B cell (primary cell): ENCODE measurements at regions not wholly inside any gene's neighbourhood (a gene's known extent, or its start where the extent isn't known, plus 50 kb on each side); places are given as distances from the start of the nearest gene placed in this dataset.

Source experiments
- ATAC-seq: fragments of 200-7000 bp; cut with Tn5 transposase; one replicate; pipeline ENCODE4 v1.10.0; 2021; ENCODE audit warnings: low read depth, mild to moderate bottlenecking, moderate number of reproducible peaks, moderate library complexity
- CTCF ChIA-PET: fragments of 350-600 bp; sonication (Branson Sonifier 250); formaldehyde crosslinking; loops from one replicate; lab custom pipeline; 2021; ENCODE audit warnings: antibody characterized with exemption, inconsistent platforms; lab: Charles Lee
- POLR2A ChIA-PET: fragments of 350-600 bp; sonication (Branson Sonifier 250); formaldehyde crosslinking; loops from one replicate; lab custom pipeline; 2021; ENCODE audit warnings: antibody characterized with exemption; lab: Charles Lee
- DNase-seq: peaks from one replicate; pipeline ENCODE4 v3.0.0; 2013
- H2AFZ ChIP-seq: 2 replicates; pipeline ENCODE4 v1.6.1; 2012; ENCODE audit warnings: mild to moderate bottlenecking, low read depth, low read length; ENCODE audit not compliant: insufficient read depth, poor library complexity, severe bottlenecking
- H3K27ac ChIP-seq, 2 donors: 1 replicate in 1 of 2; 2 replicates in 1 of 2; pipeline ENCODE4 v1.5.1; 2012 to 2013; ENCODE audit warnings: low read length in 2 of 2, mild to moderate bottlenecking in 2 of 2, moderate library complexity in 1 of 2
- H3K27me3 ChIP-seq, 4 experiments: fragments of 200-600 bp in 1 of 4; sonication (generic) in 1 of 4; replicated peaks in 1 of 4; 1 replicate in 2 of 4; 2 replicates in 2 of 4; pipeline versions ENCODE4 v1.6.1 to v1.7.0; 2013 to 2016; ENCODE audit warnings: low read length in 3 of 4, mild to moderate bottlenecking in 2 of 4, mixed read lengths in 1 of 4, moderate library complexity in 1 of 4; ENCODE audit not compliant: insufficient read depth in 4 of 4, control insufficient read depth in 3 of 4; ENCODE audit errors: control extremely low read depth in 1 of 4
- H3K36me3 ChIP-seq, 2 experiments: replicated peaks in 1 of 2; 1 replicate in 1 of 2; 2 replicates in 1 of 2; pipeline versions ENCODE4 v1.6.1 to v1.7.1; 2013; ENCODE audit warnings: low read length in 1 of 2; ENCODE audit not compliant: insufficient read depth in 2 of 2, control insufficient read depth in 1 of 2; ENCODE audit errors: control extremely low read depth in 1 of 2, extremely low read depth in 1 of 2
- H3K4me1 ChIP-seq, 2 donors: fragments of 200-600 bp in 1 of 2; sonication (generic) in 1 of 2; 1 replicate in 1 of 2; 2 replicates in 1 of 2; pipeline versions ENCODE4 v1.5.1 to v1.6.1; 2013 to 2017; ENCODE audit warnings: low read length in 2 of 2; ENCODE audit not compliant: control insufficient read depth in 2 of 2, insufficient read depth in 2 of 2
- H3K4me2 ChIP-seq: replicated peaks from 2 replicates; pipeline ENCODE3; 2012; ENCODE audit warnings: mild to moderate bottlenecking, low read depth, low read length; ENCODE audit not compliant: poor library complexity, severe bottlenecking
- H3K4me3 ChIP-seq, 5 experiments: fragments of 200-600 bp in 1 of 5; sonication (generic) in 1 of 5; 1 replicate in 3 of 5; 2 replicates in 2 of 5; pipeline versions ENCODE4 v1.5.1 to v1.7.0; 2011 to 2016; ENCODE audit warnings: low read length in 4 of 5, mild to moderate bottlenecking in 4 of 5, low read depth in 2 of 5, control low read depth in 1 of 5, moderate library complexity in 1 of 5; ENCODE audit not compliant: insufficient read depth in 1 of 5; ENCODE audit errors: control extremely low read depth in 1 of 5, extremely low read depth in 1 of 5
- H3K79me2 ChIP-seq: fragments of 200-600 bp; sonication (generic); one replicate; pipeline ENCODE4 v1.6.0; 2016; ENCODE audit warnings: low read length; ENCODE audit not compliant: control insufficient read depth, insufficient read depth
- H3K9ac ChIP-seq: fragments of 200-600 bp; sonication (generic); 2 replicates; pipeline ENCODE4 v1.6.1; 2017; ENCODE audit warnings: mild to moderate bottlenecking, low read length, moderate library complexity
- H3K9me3 ChIP-seq, 3 donors: one replicate each; pipeline versions ENCODE4 v1.6.1 to v1.7.1; 2013; ENCODE audit warnings: low read length in 2 of 3; ENCODE audit not compliant: control insufficient read depth in 2 of 3, insufficient read depth in 1 of 3; ENCODE audit errors: control extremely low read depth in 1 of 3
- H4K20me1 ChIP-seq: 2 replicates; pipeline ENCODE4 v1.6.0; 2012; ENCODE audit warnings: mild to moderate bottlenecking, low read length; ENCODE audit not compliant: insufficient read depth, control insufficient read depth, poor library complexity, severe bottlenecking
- H3K27ac Mint-ChIP-seq: one replicate; pipeline ENCODE4 v1.8.0; 2021; ENCODE audit warnings: mixed read lengths
- H3K27me3 Mint-ChIP-seq: one replicate; pipeline ENCODE4 v1.8.0; 2021; ENCODE audit warnings: mixed read lengths
- H3K4me1 Mint-ChIP-seq: one replicate; pipeline ENCODE4 v1.8.0; 2021; ENCODE audit warnings: mixed read lengths
- H3K4me3 Mint-ChIP-seq: one replicate; pipeline ENCODE4 v1.8.0; 2021; ENCODE audit warnings: mixed read lengths
- H3K9me3 Mint-ChIP-seq: one replicate; pipeline ENCODE4 v1.8.0; 2022; ENCODE audit warnings: mixed read lengths; ENCODE audit not compliant: insufficient read depth
- CTCF ChIP-seq: fragments of 200-600 bp; IDR thresholded peaks from one replicate; pipeline ENCODE4 v1.8.0; 2022; ENCODE audit warnings: antibody characterized with exemption, mild to moderate bottlenecking
- EZH2 ChIP-seq: IDR thresholded peaks from 2 replicates; pipeline ENCODE4 v1.6.1; 2012; ENCODE audit warnings: borderline replicate concordance, low read depth, mild to moderate bottlenecking, moderate library complexity, low read length; ENCODE audit not compliant: insufficient read depth, poor library complexity, severe bottlenecking
- WGBS: methylation state at CpG from one replicate; pipeline ENCODE4 v1.1.5; 2013; ENCODE audit warnings: missing lambda C conversion rate; ENCODE audit not compliant: insufficient coverage; 5-methylcytosine and 5-hydroxymethylcytosine counted together
- intact Hi-C: fragments of 100-400 bp; cut with micrococcal nuclease; formaldehyde crosslinking; loops from one replicate; pipeline ENCODE4 v1.10.0; 2022

- no peak for DNase-seq
- ChIA-PET POLR2A (no interaction called here), CTCF (no interaction called here)
- 85% methylated on average over 2 of the region's 4 CpGs for WGBS
- Histone ChIP-seq H3K79me2 (no peaks in the 10 kb centered on the region), H3K9ac (no peak overlapping the region), H3K4me1 (no peaks in the 10 kb centered on the region), H3K4me3 (no peak overlapping the region), H3K4me2 (no peak overlapping the region), H3K27me3 (no peaks in the 10 kb centered on the region), H3K27ac (no peak overlapping the region), H3K36me3 (no peaks in the 10 kb centered on the region), H3K9me3 (no peaks in the 10 kb centered on the region), H4K20me1 (no peaks in the 10 kb centered on the region), H2AFZ (no peak overlapping the region)
- Mint-ChIP-seq H3K27ac (no peak overlapping the region), H3K4me3 (no peak overlapping the region), H3K27me3 (no peaks in the 10 kb centered on the region), H3K9me3 (peaks cover 3% of the 10 kb centered on the region), H3K4me1 (no peaks in the 10 kb centered on the region)
- intact Hi-C loops = no loop called here
- no peak for ATAC-seq
- TF ChIP-seq CTCF (no peak), EZH2 (no peak)
Measured at GRCh38 chr6:15843226-15843625, 180.4 kb upstream of the DTNBP1 start.

GRCh38 chr6:15842727-15843117 lies 179.9 kb upstream of the DTNBP1 start:
- Mint-ChIP-seq H3K4me3 (no peak overlapping the region), H3K27me3 (no peaks in the 10 kb centered on the region), H3K9me3 (peaks cover 3% of the 10 kb centered on the region), H3K27ac (no peak overlapping the region), H3K4me1 (no peaks in the 10 kb centered on the region)
- no peak for ATAC-seq
- POLR2A ChIA-PET = no interaction called here
- H3K36me3 ChIP-seq = no peaks in the 10 kb centered on the region
- no peak overlapping the region for H2AFZ ChIP-seq
- H3K4me3 ChIP-seq = no peak overlapping the region
- CTCF ChIA-PET = no interaction called here
- intact Hi-C loops = no loop called here
- H3K27me3 ChIP-seq = no peaks in the 10 kb centered on the region
- TF ChIP-seq CTCF (no peak), EZH2 (no peak)
- no peaks in the 10 kb centered on the region for H3K4me1 ChIP-seq
- no peak overlapping the region for H3K4me2 ChIP-seq
- no peaks in the 10 kb centered on the region for H4K20me1 ChIP-seq
- no peak overlapping the region for H3K27ac ChIP-seq
- H3K79me2 ChIP-seq = no peaks in the 10 kb centered on the region
- H3K9me3 ChIP-seq = no peaks in the 10 kb centered on the region
- WGBS = no CpG with 5 or more reads among the region's 3 CpGs
- H3K9ac ChIP-seq = no peak overlapping the region
- DNase-seq = no peak
